Esophagus squamous epithelium (tissue), 5 donors: ENCODE measurements at regions not wholly inside any gene's neighbourhood (a gene's known extent, or its start where the extent isn't known, plus 50 kb on each side); places are given as distances from the start of the nearest gene placed in this dataset.

ENCODE experiments used
- DNase-seq: peaks from one replicate; lab custom pipeline; 2025; lab: John Stamatoyannopoulos, UW
- H3K27ac ChIP-seq, 4 donors: fragments of 200-600 bp; sonication (generic); one replicate each; pipeline ENCODE4 v1.5.1; 2016 to 2019; ENCODE audit warnings: mild to moderate bottlenecking in 1 of 4
- H3K27me3 ChIP-seq, 4 donors: fragments of 200-600 bp; sonication (generic); 1 replicate in 3 of 4; 2 replicates in 1 of 4; pipeline versions ENCODE4 v1.5.1 to v1.6.0; 2017 to 2021; ENCODE audit warnings: antibody characterized with exemption in 1 of 4
- H3K36me3 ChIP-seq, 3 donors: fragments of 200-600 bp; sonication (generic); one replicate each; pipeline ENCODE4 v1.5.1; 2016 to 2019
- H3K4me1 ChIP-seq, 3 donors: fragments of 200-600 bp; sonication (generic); one replicate each; pipeline ENCODE4 v1.5.1; 2017 to 2019
- H3K4me3 ChIP-seq, 4 donors: fragments of 200-600 bp; sonication (generic); 1 replicate in 3 of 4; 2 replicates in 1 of 4; pipeline ENCODE4 v1.5.1; 2016 to 2019; ENCODE audit warnings: mild to moderate bottlenecking in 2 of 4, moderate library complexity in 1 of 4
- H3K9me3 ChIP-seq, 3 donors: fragments of 200-600 bp; sonication (generic); one replicate each; pipeline ENCODE4 v1.5.1; 2016 to 2019
- CTCF ChIP-seq, 6 experiments: fragments of 450-650 bp in 4 of 6; fragments of 200-600 bp in 2 of 6; sonication (generic) in 2 of 6; IDR thresholded peaks; one replicate each; pipeline ENCODE4 v1.5.1; 2016 to 2019; ENCODE audit warnings: antibody characterized with exemption in 6 of 6, mild to moderate bottlenecking in 4 of 6, moderate library complexity in 4 of 6
- POLR2A ChIP-seq, 4 donors: fragments of 450-650 bp; IDR thresholded peaks; one replicate each; pipeline ENCODE4 v1.6.1; 2017; ENCODE audit warnings: antibody characterized with exemption in 4 of 4, mild to moderate bottlenecking in 4 of 4, moderate library complexity in 3 of 4
- WGBS, 2 donors: methylation state at CpG; one replicate each; pipeline ENCODE4 v1.1.5; 2018; 5-methylcytosine and 5-hydroxymethylcytosine counted together
- intact Hi-C: fragments of 100-400 bp; cut with DNase I; formaldehyde crosslinking; loops from one replicate; pipeline ENCODE4 v1.15.0; 2022
- donor health status: DM: yes; HTN: yes; CAD: no.

GRCh38 chr10:4494551-4494950 is 331.5 kb upstream of the AKR1E2 start:
- Histone ChIP-seq H3K27me3 (no peaks in the 10 kb centered on the region), H3K27ac (no peak overlapping the region), H3K4me3 (no peak overlapping the region), H3K9me3 (no peaks in the 10 kb centered on the region), H3K4me1 (peaks cover 0 to 8% (median 8%) of the 10 kb centered on the region in 3 donors), H3K36me3 (no peaks in the 10 kb centered on the region)
- TF ChIP-seq POLR2A (IDR thresholded peaks at IDR 0.05): no peak
- no peak for TF ChIP-seq CTCF (IDR thresholded peaks at IDR 0.05)
- no peak for DNase-seq
- intact Hi-C loops: no loop called here
- 93 to 100% methylated on average over 2 of the region's 2 CpGs for WGBS, 2 donors

GRCh38 chr10:4492202-4492601 is 333.8 kb upstream of the AKR1E2 start:
- intact Hi-C loops: no loop called here
- Histone ChIP-seq H3K27me3 (no peaks in the 10 kb centered on the region), H3K9me3 (no peaks in the 10 kb centered on the region), H3K4me1 (no peaks in the 10 kb centered on the region), H3K27ac (no peak overlapping the region), H3K36me3 (no peaks in the 10 kb centered on the region), H3K4me3 (no peak overlapping the region)
- 86 to 88% methylated on average over 6 of the region's 6 CpGs for WGBS, 2 donors
- TF ChIP-seq POLR2A (IDR thresholded peaks at IDR 0.05) (no peak), CTCF (IDR thresholded peaks at IDR 0.05) (no peak)
- no peak for DNase-seq

GRCh38 chr10:4488904-4489303 is 337.1 kb upstream of the AKR1E2 start:
- Histone ChIP-seq H3K36me3 (no peaks in the 10 kb centered on the region), H3K27ac (no peak overlapping the region), H3K9me3 (no peaks in the 10 kb centered on the region), H3K27me3 (no peaks in the 10 kb centered on the region), H3K4me1 (no peaks in the 10 kb centered on the region), H3K4me3 (no peak overlapping the region)
- intact Hi-C loops: no loop called here
- TF ChIP-seq CTCF (IDR thresholded peaks at IDR 0.05) (no peak), POLR2A (IDR thresholded peaks at IDR 0.05) (no peak)
- 22 to 29% methylated on average over 1 of the region's 1 CpG for WGBS, 2 donors
- DNase-seq: no peak

- H3K36me3 ChIP-seq: no peaks in the 10 kb centered on the region
- no peaks in the 10 kb centered on the region for H3K27me3 ChIP-seq
- H3K4me3 ChIP-seq: no peak overlapping the region
- no peak overlapping the region for H3K27ac ChIP-seq
- intact Hi-C loops: no loop called here
- no peaks in the 10 kb centered on the region for H3K9me3 ChIP-seq
- DNase-seq: no peak
- TF ChIP-seq CTCF (IDR thresholded peaks at IDR 0.05) (no peak), POLR2A (IDR thresholded peaks at IDR 0.05) (no peak)
- no peaks in the 10 kb centered on the region for H3K4me1 ChIP-seq
- WGBS, 2 donors: 82 to 97% methylated on average over 3 of the region's 3 CpGs
Observed at GRCh38 chr10:4485636-4486035, 340.4 kb upstream of the AKR1E2 start.

- WGBS, 2 donors: 52 to 61% methylated on average over 4 of the region's 4 CpGs
- Histone ChIP-seq H3K4me1 (no peaks in the 10 kb centered on the region), H3K9me3 (no peaks in the 10 kb centered on the region), H3K27me3 (no peaks in the 10 kb centered on the region), H3K27ac (no peak overlapping the region), H3K36me3 (no peaks in the 10 kb centered on the region), H3K4me3 (no peak overlapping the region)
- intact Hi-C loops: no loop called here
- TF ChIP-seq POLR2A (IDR thresholded peaks at IDR 0.05) (no peak), CTCF (IDR thresholded peaks at IDR 0.05) (no peak)
- no peak for DNase-seq
Observed at GRCh38 chr10:4483811-4484210, 342.2 kb upstream of the AKR1E2 start.
